NCI-H82 (cell line): ENCODE measurements at regions not wholly inside any gene's neighbourhood (a gene's known extent, or its start where the extent isn't known, plus 50 kb on each side); places are given as distances from the start of the nearest gene placed in this dataset.
A peak's percentile ranks its signal among the peaks of the same experiment; 100 is the strongest.
"Not testable (repeated sequence)": the region's sequence is repeated elsewhere in the genome, so short reads cannot be mapped to it uniquely, and the experiment has no call there.

Source experiments
- DNase-seq: peaks from one replicate; lab custom pipeline; 2025; lab: John Stamatoyannopoulos, UW

- DNase-seq = no peak
Measured at GRCh38 chr2:220781622-220782241, 790.4 kb downstream of the EPHA4 start.

- no peak for DNase-seq
Measured at GRCh38 chr2:220782609-220783113, 789.4 kb downstream of the EPHA4 start.

GRCh38 chr2:220783671-220784070 lies 788.4 kb downstream of the EPHA4 start:
- no peak for DNase-seq

- no peak for DNase-seq
Measured at GRCh38 chr2:220785178-220785577, 786.9 kb downstream of the EPHA4 start.

- DNase-seq = no peak
Measured at GRCh38 chr2:220786216-220786615, 785.9 kb downstream of the EPHA4 start.

- DNase-seq = no peak
Measured at GRCh38 chr2:220787251-220787650, 784.9 kb downstream of the EPHA4 start.

- DNase-seq = no peak
Measured at GRCh38 chr2:220789961-220790360, 782.1 kb downstream of the EPHA4 start.

- peak; percentile 17 for DNase-seq
Measured at GRCh38 chr2:220795705-220796104, 776.4 kb downstream of the EPHA4 start.

- DNase-seq = no peak
Measured at GRCh38 chr2:220811115-220811514, 761.0 kb downstream of the EPHA4 start.

GRCh38 chr2:220811952-220812570 lies 760.0 kb downstream of the EPHA4 start:
- DNase-seq = no peak

GRCh38 chr2:220814441-220814840 lies 757.7 kb downstream of the EPHA4 start:
- DNase-seq = no peak

- no peak for DNase-seq
Measured at GRCh38 chr2:220815698-220816097, 756.4 kb downstream of the EPHA4 start.

GRCh38 chr2:220821683-220822082 lies 750.4 kb downstream of the EPHA4 start:
- DNase-seq = no peak

GRCh38 chr2:220823590-220823989 lies 748.5 kb downstream of the EPHA4 start:
- DNase-seq = not testable (repeated sequence)

GRCh38 chr2:220833446-220833845 lies 738.7 kb downstream of the EPHA4 start:
- no peak for DNase-seq

- no peak for DNase-seq
Measured at GRCh38 chr2:220835583-220835982, 736.5 kb downstream of the EPHA4 start.

GRCh38 chr2:220837226-220837625 lies 734.9 kb downstream of the EPHA4 start:
- DNase-seq = peak; percentile 7

GRCh38 chr2:220842901-220843665 lies 729.0 kb downstream of the EPHA4 start:
- DNase-seq = no peak

- no peak for DNase-seq
Measured at GRCh38 chr2:220845766-220846273, 726.3 kb downstream of the EPHA4 start.

GRCh38 chr2:220847006-220847405 lies 725.1 kb downstream of the EPHA4 start:
- DNase-seq = no peak

- no peak for DNase-seq
Measured at GRCh38 chr2:220847589-220847988, 724.5 kb downstream of the EPHA4 start.

GRCh38 chr2:220849433-220849832 lies 722.7 kb downstream of the EPHA4 start:
- no peak for DNase-seq

- DNase-seq = no peak
Measured at GRCh38 chr2:220850116-220850515, 722.0 kb downstream of the EPHA4 start.
